ENCODE measurements at regions not wholly inside any gene's neighbourhood (a gene's known extent, or its start where the extent isn't known, plus 50 kb on each side); places are given as distances from the start of the nearest gene placed in this dataset.

DNA sequence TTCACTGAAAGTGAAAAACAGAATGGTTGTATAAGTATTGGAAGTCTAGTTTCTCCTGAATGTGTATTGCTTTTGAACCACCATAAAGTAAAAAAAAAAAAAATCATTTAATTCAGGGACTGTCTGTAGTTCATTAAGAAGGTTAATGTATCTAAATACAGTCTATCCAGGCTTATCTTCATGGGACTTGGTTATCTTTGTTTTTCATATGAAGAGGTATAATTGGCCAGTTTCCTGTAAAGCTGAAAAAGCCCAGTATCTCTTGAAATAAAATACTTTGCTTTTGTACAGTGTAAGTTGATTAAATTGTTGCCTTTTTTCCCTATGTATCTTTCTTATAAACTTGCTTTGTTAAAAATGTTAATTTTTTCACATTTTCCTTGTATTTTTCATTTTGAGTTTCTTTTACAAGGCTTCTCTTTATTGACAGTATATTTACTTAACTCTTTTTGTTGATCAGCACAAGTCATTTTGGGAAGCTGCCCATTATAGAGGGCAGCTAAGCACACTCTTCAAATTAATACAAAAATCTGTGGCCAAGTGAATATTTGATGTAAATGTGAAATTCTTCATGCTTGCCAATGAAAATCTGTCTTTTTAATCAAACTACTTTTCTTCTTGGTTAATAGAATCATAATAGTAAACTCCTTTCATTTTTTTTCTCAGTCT, 156.0 kb downstream of the TMTC3 start:
- no peak overlapping the region for H3K27ac ChIP-seq

DNA sequence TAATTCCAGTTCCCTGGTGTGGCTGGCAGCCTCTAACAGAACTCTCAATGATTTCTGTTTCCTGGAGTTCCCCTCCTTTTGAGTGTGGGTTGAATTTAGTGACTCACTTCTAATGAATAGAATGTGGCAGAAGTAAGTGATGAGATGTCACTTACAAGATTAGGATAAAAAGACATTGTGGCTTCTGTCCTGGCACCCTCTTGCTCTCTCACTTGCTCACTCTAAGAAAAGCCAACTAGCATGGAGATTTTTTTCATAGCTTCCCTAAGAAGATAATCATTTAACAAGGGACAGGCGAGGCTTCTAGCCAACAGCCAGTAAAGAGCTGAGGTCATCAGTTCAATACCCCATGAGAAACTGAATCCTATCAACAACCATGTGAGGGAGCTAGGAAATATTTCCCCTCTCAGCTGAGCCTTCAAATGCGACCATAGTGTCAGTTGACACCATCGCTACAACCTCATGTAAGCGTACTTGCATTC, 156.7 kb downstream of the TMTC3 start:
- Histone ChIP-seq H3K4me3 (ENCODE audit: low read depth, low read length) (no peak overlapping the region), H3K9me3 (ENCODE audit: severe bottlenecking) (no peaks in the 10 kb centered on the region), H3K27ac (no peak overlapping the region), H3K36me3 (no peaks in the 10 kb centered on the region), H3K27me3 (ENCODE audit: insufficient read depth, low read depth, severe bottlenecking) (peaks cover 2% of the 10 kb centered on the region)
- DNase-seq: no peak
- TF ChIP-seq, protein P1, sequence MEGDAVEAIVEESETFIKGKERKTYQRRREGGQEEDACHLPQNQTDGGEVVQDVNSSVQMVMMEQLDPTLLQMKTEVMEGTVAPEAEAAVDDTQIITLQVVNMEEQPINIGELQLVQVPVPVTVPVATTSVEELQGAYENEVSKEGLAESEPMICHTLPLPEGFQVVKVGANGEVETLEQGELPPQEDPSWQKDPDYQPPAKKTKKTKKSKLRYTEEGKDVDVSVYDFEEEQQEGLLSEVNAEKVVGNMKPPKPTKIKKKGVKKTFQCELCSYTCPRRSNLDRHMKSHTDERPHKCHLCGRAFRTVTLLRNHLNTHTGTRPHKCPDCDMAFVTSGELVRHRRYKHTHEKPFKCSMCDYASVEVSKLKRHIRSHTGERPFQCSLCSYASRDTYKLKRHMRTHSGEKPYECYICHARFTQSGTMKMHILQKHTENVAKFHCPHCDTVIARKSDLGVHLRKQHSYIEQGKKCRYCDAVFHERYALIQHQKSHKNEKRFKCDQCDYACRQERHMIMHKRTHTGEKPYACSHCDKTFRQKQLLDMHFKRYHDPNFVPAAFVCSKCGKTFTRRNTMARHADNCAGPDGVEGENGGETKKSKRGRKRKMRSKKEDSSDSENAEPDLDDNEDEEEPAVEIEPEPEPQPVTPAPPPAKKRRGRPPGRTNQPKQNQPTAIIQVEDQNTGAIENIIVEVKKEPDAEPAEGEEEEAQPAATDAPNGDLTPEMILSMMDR (IDR thresholded peaks at IDR 0.05; ENCODE audit: low read depth, low read length): no peak

More for the DNA sequence above, 156.0 kb downstream of the TMTC3 start:
- TF ChIP-seq, protein P1 (IDR thresholded peaks at IDR 0.05; ENCODE audit: low read depth, low read length): no peak
- peaks cover 2% of the 10 kb centered on the region for H3K27me3 ChIP-seq (ENCODE audit: insufficient read depth, low read depth, severe bottlenecking)
- H3K36me3 ChIP-seq: no peaks in the 10 kb centered on the region
- H3K9me3 ChIP-seq (ENCODE audit: severe bottlenecking): no peaks in the 10 kb centered on the region
- no peak overlapping the region for H3K4me3 ChIP-seq (ENCODE audit: low read depth, low read length)
- no peak for DNase-seq

DNA sequence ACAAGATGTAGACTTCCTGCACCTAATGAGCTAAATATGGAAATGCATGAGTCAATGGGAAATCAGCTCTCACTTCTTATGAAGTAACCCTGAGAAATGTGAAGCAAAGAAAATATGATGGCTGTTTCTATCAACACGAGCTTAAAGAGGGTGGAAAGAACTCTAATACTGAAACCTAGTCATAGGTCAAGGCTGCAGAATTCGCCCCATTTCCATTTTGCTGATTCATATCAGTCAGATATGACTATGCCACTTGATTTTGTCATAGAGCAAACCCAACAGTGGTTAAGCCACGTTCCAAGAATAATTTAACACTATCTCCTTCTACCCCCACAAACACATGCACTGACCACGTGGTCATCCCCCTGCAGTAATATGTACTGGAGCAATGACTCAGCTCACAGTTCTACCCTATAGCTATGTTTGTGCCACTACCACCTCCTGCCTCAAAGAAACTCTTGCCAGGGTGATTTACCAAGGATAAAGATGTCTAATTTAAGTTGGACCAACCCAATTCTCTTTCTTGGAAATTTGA, 157.5 kb downstream of the TMTC3 start:
- DNase-seq: no peak
- H3K9me3 ChIP-seq (ENCODE audit: severe bottlenecking): no peaks in the 10 kb centered on the region
- no peak overlapping the region for H3K4me3 ChIP-seq (ENCODE audit: low read depth, low read length)
- H3K36me3 ChIP-seq: no peaks in the 10 kb centered on the region
- H3K27ac ChIP-seq: no peak overlapping the region
- TF ChIP-seq, protein P1 (IDR thresholded peaks at IDR 0.05; ENCODE audit: low read depth, low read length): no peak
- H3K27me3 ChIP-seq (ENCODE audit: insufficient read depth, low read depth, severe bottlenecking): peaks cover 2% of the 10 kb centered on the region

DNA sequence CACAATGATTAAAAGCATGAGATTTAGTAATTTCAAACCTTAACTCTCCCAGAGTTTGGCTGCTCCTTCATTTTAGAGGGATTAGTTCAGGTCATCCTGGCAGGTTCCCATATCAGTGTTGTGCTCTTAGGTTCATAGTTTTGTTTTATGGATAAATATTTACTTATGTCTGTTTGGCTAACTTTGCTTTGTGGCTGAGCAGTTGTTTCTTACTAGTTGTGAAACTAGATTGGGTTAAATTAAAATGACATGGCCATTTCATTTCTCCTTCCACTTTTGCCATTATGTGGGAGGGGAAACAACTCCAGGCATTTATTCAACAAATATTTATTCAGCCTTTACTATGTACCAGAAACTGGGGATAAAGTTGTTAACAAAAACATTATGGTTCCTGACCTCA, 158.8 kb downstream of the TMTC3 start:
- no peaks in the 10 kb centered on the region for H3K9me3 ChIP-seq (ENCODE audit: severe bottlenecking)
- no peak overlapping the region for H3K27ac ChIP-seq
- no peak for DNase-seq
- no peaks in the 10 kb centered on the region for H3K27me3 ChIP-seq (ENCODE audit: insufficient read depth, low read depth, severe bottlenecking)
- no peaks in the 10 kb centered on the region for H3K36me3 ChIP-seq
- TF ChIP-seq, protein P1 (IDR thresholded peaks at IDR 0.05; ENCODE audit: low read depth, low read length): no peak
- H3K4me3 ChIP-seq (ENCODE audit: low read depth, low read length): no peak overlapping the region

DNA sequence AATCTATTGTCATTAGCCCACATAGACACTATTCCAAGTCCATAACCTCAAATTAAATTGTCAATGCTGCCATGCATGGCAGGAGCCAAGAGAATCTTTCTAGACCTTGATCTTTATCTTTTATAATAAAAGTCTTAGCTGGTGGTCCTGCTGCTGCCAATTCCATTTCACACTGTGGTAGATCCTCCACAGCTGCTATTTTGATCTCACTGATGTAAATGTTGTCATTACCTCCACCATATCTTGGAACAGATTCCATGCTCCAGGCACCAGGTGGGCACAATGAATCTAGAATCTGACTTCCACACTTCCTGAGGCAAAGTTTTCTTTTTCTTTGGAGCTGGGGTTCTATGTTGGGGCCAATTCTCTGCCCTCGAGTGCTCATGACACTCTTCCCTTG, 161.2 kb downstream of the TMTC3 start:
- Histone ChIP-seq H3K27me3 (ENCODE audit: insufficient read depth, low read depth, severe bottlenecking) (peaks cover 2% of the 10 kb centered on the region), H3K27ac (no peak overlapping the region), H3K9me3 (ENCODE audit: severe bottlenecking) (no peaks in the 10 kb centered on the region), H3K36me3 (no peaks in the 10 kb centered on the region), H3K4me3 (ENCODE audit: low read depth, low read length) (no peak overlapping the region)
- no peak for DNase-seq
- TF ChIP-seq, protein P1 (IDR thresholded peaks at IDR 0.05; ENCODE audit: low read depth, low read length): no peak
